Karpas-422 (cell line): ENCODE measurements at regions not wholly inside any gene's neighbourhood (a gene's known extent, or its start where the extent isn't known, plus 50 kb on each side); places are given as distances from the start of the nearest gene placed in this dataset.
A peak's percentile ranks its signal among the peaks of the same experiment; 100 is the strongest.
"Not testable (repeated sequence)": the region's sequence is repeated elsewhere in the genome, so short reads cannot be mapped to it uniquely, and the experiment has no call there.

Experiments used
- DNase-seq: peaks from one replicate; pipeline ENCODE4 v3.0.0-alpha.2; 2015
- H2AFZ ChIP-seq: fragments of 200-600 bp; sonication (generic); 2 replicates; pipeline ENCODE4 v1.6.1; 2014; ENCODE audit warnings: antibody characterized with exemption, low read length, mixed read lengths
- H3K27ac ChIP-seq: fragments of 200-600 bp; sonication (generic); 2 replicates; pipeline ENCODE4 v1.5.1; 2014; ENCODE audit warnings: mild to moderate bottlenecking, low read length, moderate library complexity
- H3K27me3 ChIP-seq: fragments of 200-600 bp; sonication (generic); 2 replicates; pipeline ENCODE4 v1.6.1; 2014; ENCODE audit warnings: low read length, mixed read lengths
- H3K36me3 ChIP-seq: fragments of 200-600 bp; sonication (generic); 2 replicates; pipeline ENCODE4 v1.6.1; 2014; ENCODE audit warnings: low read length, mixed read lengths; ENCODE audit not compliant: insufficient read depth
- H3K4me1 ChIP-seq: fragments of 200-600 bp; sonication (generic); 2 replicates; pipeline ENCODE4 v1.6.1; 2014; ENCODE audit warnings: mild to moderate bottlenecking, low read length, mixed read lengths
- H3K4me2 ChIP-seq: fragments of 200-600 bp; sonication (generic); 2 replicates; pipeline ENCODE4 v1.6.1; 2014; ENCODE audit warnings: low read length, low read depth, mild to moderate bottlenecking; ENCODE audit not compliant: poor library complexity, severe bottlenecking
- H3K4me3 ChIP-seq: fragments of 200-600 bp; sonication (generic); 2 replicates; pipeline ENCODE4 v1.5.1; 2014; ENCODE audit warnings: mild to moderate bottlenecking, antibody characterized with exemption, low read length, mixed read lengths
- H3K79me2 ChIP-seq: fragments of 200-600 bp; sonication (generic); 2 replicates; pipeline ENCODE4 v1.6.1; 2014; ENCODE audit warnings: mild to moderate bottlenecking, low read length, mixed read lengths
- H3K9ac ChIP-seq: fragments of 200-600 bp; sonication (generic); 2 replicates; pipeline ENCODE4 v1.6.0; 2014; ENCODE audit warnings: low read length
- H3K9me2 ChIP-seq: fragments of 200-600 bp; sonication (generic), shearing (Covaris generic); replicated peaks from 2 replicates; pipeline ENCODE4 v1.6.0; 2014; ENCODE audit warnings: mild to moderate bottlenecking, low read length, moderate library complexity; ENCODE audit not compliant: insufficient read depth
- H3K9me3 ChIP-seq: fragments of 300-700, 200-600 bp; sonication (generic); 2 replicates; pipeline ENCODE4 v1.6.1; 2014; ENCODE audit warnings: low read length, mixed read lengths
- H4K20me1 ChIP-seq: fragments of 200-600 bp; sonication (generic); 2 replicates; pipeline ENCODE4 v1.6.1; 2014; ENCODE audit warnings: mild to moderate bottlenecking, antibody characterized with exemption, low read length, low read depth; ENCODE audit not compliant: insufficient read depth

DNA sequence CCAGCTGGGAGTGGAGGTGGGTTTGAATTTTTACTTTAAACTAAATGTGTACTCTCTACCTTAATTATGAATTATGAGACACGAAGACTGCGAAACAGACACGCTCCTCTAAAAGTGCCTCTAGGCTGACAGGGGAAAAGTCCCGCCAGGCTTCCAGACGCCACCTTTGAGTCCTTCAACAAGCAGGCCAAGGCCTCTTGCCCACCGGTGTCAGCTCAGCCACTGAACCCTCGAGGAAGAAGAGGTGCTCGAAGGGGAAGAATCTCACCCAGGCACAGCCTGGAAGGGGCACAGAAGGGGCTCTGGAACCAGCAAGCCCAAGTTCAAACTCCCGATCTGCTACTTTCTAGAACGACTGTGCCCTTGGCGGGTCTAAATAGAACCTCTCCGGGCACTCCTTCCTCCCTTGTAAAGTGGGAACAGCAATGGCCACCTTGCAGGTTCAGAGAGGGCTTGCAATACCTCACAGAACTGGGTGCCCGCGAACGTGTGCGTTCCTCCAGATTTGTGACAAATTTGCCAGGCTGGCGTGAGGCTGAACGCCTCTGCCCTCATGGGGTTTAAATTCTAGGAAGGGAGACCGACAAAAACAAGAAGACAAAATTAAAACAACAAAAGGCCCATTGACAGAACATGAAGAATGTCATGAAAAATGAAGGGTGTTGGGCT lies 158.5 kb upstream of the GRK3 start:
- H2AFZ ChIP-seq: no peak overlapping the region
- peak overlapping the region; percentile 64 for H3K4me2 ChIP-seq
- H3K4me3 ChIP-seq: peak overlapping the region; percentile 66
- peaks cover 7% of the 10 kb centered on the region; the same call in 1 of the 2 replicates for H4K20me1 ChIP-seq
- no peaks in the 10 kb centered on the region for H3K27me3 ChIP-seq
- no peak overlapping the region for H3K27ac ChIP-seq
- H3K9me3 ChIP-seq: no peaks in the 10 kb centered on the region
- no peaks in the 10 kb centered on the region for H3K79me2 ChIP-seq
- no peak for DNase-seq
- H3K9ac ChIP-seq: peak overlapping the region; percentile 71
- no peaks in the 10 kb centered on the region for H3K9me2 ChIP-seq
- H3K36me3 ChIP-seq: no peaks in the 10 kb centered on the region
- peaks cover 11% of the 10 kb centered on the region for H3K4me1 ChIP-seq

DNA sequence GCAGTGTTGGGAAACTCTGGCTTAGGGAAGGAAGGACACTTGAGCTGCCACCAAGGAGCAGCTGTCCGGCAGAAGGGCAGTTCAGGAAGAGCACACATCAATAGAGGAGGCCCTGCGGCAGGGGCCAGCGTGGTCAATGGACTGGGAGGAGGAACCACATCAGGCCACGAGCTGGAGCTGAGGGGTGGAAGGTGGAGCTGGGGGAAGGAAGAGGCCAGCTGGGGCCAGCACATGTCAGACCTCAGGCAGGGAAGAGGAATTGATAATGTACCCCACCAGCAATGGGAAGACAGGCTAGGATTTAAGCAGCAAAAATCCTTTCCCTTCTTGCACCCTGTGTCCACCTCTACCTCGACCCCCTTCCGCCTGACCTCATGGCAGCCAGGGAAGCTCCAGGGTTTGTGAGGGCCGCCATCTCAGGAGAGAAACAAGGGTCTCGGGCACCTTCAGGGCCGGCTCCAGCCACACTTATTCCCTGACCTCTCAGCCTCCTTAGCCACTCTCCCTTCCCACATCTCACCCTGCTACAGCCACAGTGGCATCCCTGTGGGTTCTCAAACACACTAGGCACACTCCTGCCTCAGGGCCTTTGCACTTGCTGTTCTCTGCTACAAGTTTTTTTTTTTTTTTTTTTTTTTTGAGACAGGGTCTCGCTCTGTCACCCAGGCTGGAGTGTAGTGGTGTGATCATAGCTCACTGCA lies 157.8 kb upstream of the GRK3 start:
- H3K79me2 ChIP-seq: no peaks in the 10 kb centered on the region
- H3K4me3 ChIP-seq: no peak overlapping the region
- H3K4me1 ChIP-seq: peaks cover 11% of the 10 kb centered on the region
- no peaks in the 10 kb centered on the region for H3K27me3 ChIP-seq
- H3K9ac ChIP-seq: no peak overlapping the region
- no peaks in the 10 kb centered on the region for H3K36me3 ChIP-seq
- H4K20me1 ChIP-seq: peaks cover 7% of the 10 kb centered on the region; the same call in 1 of the 2 replicates
- H3K9me3 ChIP-seq: no peaks in the 10 kb centered on the region
- no peak for DNase-seq
- no peaks in the 10 kb centered on the region for H3K9me2 ChIP-seq
- no peak overlapping the region for H3K4me2 ChIP-seq
- H2AFZ ChIP-seq: no peak overlapping the region
- H3K27ac ChIP-seq: no peak overlapping the region

DNA sequence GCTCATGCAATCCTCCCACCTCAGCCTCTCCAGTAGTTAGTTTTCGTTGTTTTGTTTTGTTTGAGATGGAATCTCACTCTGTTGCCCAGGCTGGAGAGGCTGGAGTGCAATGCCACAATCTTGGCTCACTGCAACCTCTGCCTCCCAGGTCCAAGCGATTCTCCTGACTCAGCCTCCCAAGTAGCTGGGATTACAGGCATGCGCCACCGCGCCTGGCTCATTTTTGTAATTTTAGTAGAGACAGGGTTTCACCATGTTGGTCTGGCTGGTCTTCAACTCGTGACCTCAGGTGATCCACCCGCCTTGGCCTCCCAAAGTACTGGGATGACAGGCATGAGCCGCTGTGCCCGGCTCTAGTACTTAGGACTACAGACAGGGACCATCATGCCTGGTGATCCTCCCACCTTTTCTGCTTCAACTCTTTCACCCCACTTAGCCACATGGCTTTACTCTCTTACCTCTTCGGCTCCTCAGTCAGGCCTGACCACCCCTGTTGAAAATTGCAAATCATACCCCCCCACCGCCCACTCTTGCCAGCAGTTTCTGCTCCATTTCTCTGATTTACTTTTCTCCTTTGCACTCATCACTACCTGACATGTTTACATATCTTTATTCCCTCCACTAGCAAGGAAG lies 157.1 kb upstream of the GRK3 start:
- no peaks in the 10 kb centered on the region for H3K9me2 ChIP-seq
- H3K4me2 ChIP-seq: no peak overlapping the region
- no peaks in the 10 kb centered on the region for H3K36me3 ChIP-seq
- H3K9ac ChIP-seq: no peak overlapping the region
- no peaks in the 10 kb centered on the region for H3K79me2 ChIP-seq
- no peak overlapping the region for H3K27ac ChIP-seq
- H3K9me3 ChIP-seq: no peaks in the 10 kb centered on the region
- H3K4me1 ChIP-seq: peaks cover 11% of the 10 kb centered on the region
- no peaks in the 10 kb centered on the region for H3K27me3 ChIP-seq
- H3K4me3 ChIP-seq: no peak overlapping the region
- peaks cover 3% of the 10 kb centered on the region; the same call in 1 of the 2 replicates for H4K20me1 ChIP-seq
- DNase-seq: no peak
- no peak overlapping the region for H2AFZ ChIP-seq

DNA sequence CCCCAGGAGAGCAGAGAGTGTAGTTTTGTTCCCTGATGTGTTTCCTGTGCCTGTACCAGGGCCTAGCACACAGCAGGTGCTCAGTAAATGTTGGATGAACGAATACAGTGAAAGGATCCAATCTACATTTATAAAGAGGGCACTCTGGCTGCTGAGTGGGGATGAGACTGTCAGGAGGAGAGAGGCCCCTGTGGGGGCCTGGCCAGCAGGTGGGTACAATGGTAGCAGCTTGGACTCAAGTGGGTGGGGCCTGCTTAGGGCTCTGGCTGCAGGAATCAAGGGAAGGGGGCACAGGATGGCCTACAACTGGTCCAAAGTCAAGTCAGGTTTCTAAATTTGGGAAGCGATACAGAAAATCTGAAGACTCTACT lies 156.6 kb upstream of the GRK3 start:
- H3K4me2 ChIP-seq: no peak overlapping the region
- H3K4me1 ChIP-seq: peaks cover 11% of the 10 kb centered on the region
- H3K79me2 ChIP-seq: no peaks in the 10 kb centered on the region
- no peaks in the 10 kb centered on the region for H3K9me2 ChIP-seq
- no peak overlapping the region for H3K9ac ChIP-seq
- no peaks in the 10 kb centered on the region for H3K9me3 ChIP-seq
- no peak for DNase-seq
- H2AFZ ChIP-seq: no peak overlapping the region
- no peak overlapping the region for H3K4me3 ChIP-seq
- H3K36me3 ChIP-seq: no peaks in the 10 kb centered on the region
- H4K20me1 ChIP-seq: no peaks in the 10 kb centered on the region
- H3K27ac ChIP-seq: no peak overlapping the region
- no peaks in the 10 kb centered on the region for H3K27me3 ChIP-seq

DNA sequence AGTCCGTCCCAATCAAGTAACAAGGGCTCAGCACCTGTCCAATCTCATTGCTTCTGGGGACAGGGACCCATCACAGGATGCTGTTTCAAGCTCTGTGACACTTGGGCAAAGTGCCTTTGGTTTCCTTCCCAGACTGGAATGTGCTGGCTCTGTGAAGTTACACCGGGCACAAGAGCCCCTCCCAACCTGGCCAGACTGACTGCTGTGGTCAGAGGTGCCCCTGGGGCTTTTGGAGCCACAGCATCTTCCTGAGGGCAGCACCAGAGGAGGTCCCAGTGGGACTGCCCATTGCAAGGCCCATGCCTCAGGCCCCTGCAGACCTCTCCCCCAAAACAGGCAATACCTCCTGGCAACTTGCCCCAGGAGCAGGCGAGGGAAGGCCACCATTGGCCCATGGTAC lies 155.2 kb upstream of the GRK3 start:
- Histone ChIP-seq H4K20me1 (no peaks in the 10 kb centered on the region), H2AFZ (no peak overlapping the region), H3K4me1 (peaks cover 5% of the 10 kb centered on the region), H3K4me2 (no peak overlapping the region), H3K9me2 (no peaks in the 10 kb centered on the region), H3K27me3 (no peaks in the 10 kb centered on the region), H3K36me3 (no peaks in the 10 kb centered on the region), H3K27ac (no peak overlapping the region), H3K9me3 (no peaks in the 10 kb centered on the region), H3K4me3 (no peak overlapping the region), H3K9ac (no peak overlapping the region), H3K79me2 (no peaks in the 10 kb centered on the region)
- DNase-seq: no peak

DNA sequence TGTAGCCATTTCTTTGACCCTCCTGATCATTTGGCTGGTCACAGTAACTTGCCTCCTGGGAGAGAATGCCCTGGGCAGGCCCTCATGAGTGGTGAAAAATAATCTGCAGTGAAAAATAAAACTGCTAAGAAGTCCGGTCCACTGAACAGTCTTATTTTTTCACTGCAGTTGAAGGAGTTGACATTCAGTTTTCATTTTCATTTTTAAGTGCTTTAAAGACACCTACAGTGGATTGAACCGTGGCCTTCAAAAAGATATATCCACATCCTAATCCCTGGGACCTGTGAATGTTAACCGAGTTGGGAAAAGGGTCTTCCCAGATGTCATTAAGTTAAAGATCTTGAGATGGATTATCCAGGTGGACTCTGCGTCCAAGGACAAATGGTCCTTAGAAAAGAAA lies 153.6 kb upstream of the GRK3 start:
- 0 out of 2 replicates have a peak, but pooled peaks cover under 1% of the 10 kb centered on the region for H3K4me1 ChIP-seq
- H3K9ac ChIP-seq: no peak overlapping the region
- H3K4me2 ChIP-seq: no peak overlapping the region
- H3K9me2 ChIP-seq: no peaks in the 10 kb centered on the region
- H3K4me3 ChIP-seq: no peak overlapping the region
- H3K79me2 ChIP-seq: no peaks in the 10 kb centered on the region
- no peaks in the 10 kb centered on the region for H3K27me3 ChIP-seq
- no peaks in the 10 kb centered on the region for H3K36me3 ChIP-seq
- H4K20me1 ChIP-seq: no peaks in the 10 kb centered on the region
- H2AFZ ChIP-seq: no peak overlapping the region
- H3K27ac ChIP-seq: no peak overlapping the region
- no peaks in the 10 kb centered on the region for H3K9me3 ChIP-seq
- no peak for DNase-seq

DNA sequence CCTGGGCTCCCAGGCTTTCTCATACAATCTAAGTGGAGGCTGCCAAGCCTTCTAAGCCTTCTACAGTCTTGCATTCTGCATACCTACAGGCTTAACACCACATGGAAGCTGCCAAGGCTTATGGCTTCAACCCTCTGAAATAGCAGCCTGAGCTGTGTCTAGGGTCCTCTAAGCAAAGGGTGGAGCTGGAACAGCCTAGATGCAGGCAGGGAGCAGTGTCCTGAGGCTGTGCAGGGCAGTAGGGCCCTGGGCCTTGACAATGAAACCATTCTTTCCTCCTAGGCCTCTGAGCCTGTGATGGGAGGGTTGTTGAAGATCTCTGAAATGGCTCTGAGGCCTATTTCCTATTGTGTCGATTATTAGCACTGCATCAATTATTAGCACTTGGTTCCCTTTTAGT lies 150.9 kb upstream of the GRK3 start:
- Histone ChIP-seq H3K4me2 (no peak overlapping the region), H3K79me2 (no peaks in the 10 kb centered on the region), H3K4me1 (no peaks in the 10 kb centered on the region), H3K27ac (no peak overlapping the region), H3K9ac (no peak overlapping the region), H3K36me3 (no peaks in the 10 kb centered on the region), H3K9me3 (no peaks in the 10 kb centered on the region), H3K4me3 (no peak overlapping the region), H3K27me3 (no peaks in the 10 kb centered on the region), H3K9me2 (no peaks in the 10 kb centered on the region), H2AFZ (no peak overlapping the region), H4K20me1 (no peaks in the 10 kb centered on the region)
- no peak for DNase-seq

DNA sequence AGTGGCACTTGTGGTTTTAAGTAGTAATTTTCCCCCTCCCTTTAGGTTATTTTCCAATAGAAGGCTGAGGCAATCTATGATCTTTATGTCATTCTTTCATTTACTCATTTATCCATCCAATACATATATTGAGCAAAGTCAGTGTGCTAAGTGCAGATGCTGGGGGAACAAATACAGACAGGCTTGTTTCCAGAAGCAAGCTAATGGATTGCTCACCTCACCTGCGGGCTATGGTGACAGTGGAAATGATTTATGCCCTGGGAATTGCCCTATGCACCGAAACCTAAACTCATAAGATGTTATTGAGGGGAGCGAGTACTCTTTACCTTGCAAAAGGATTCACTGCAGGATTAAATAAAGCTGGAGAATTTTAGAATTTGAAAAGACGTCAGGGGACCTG lies 148.7 kb upstream of the GRK3 start:
- not testable (repeated sequence) for H3K36me3 ChIP-seq, H3K27me3 ChIP-seq, H3K4me2 ChIP-seq, H4K20me1 ChIP-seq, H3K79me2 ChIP-seq, DNase-seq, H3K9me3 ChIP-seq, H3K9ac ChIP-seq, H3K4me1 ChIP-seq, H3K27ac ChIP-seq, H2AFZ ChIP-seq, H3K4me3 ChIP-seq, H3K9me2 ChIP-seq
